ENCODE measurements at regions not wholly inside any gene's neighbourhood (a gene's known extent, or its start where the extent isn't known, plus 50 kb on each side); places are given as distances from the start of the nearest gene placed in this dataset.

- Histone ChIP-seq H3K36me3 (no peaks in the 10 kb centered on the region), H3K27ac (replicated peaks in 1 of 4) (no peak overlapping the region), H3K4me3 (no peak overlapping the region), H3K27me3 (peaks cover 0 to 10% (median 0%) of the 10 kb centered on the region in 4 donors), H3K4me1 (peaks cover 0 to 12% (median 6%) of the 10 kb centered on the region in 4 donors), H3K9me3 (no peaks in the 10 kb centered on the region)
- intact Hi-C loops (cut with DNase I): no loop called here
- DNase-seq (ENCODE audit: extremely low spot score): no peak
- WGBS: 52% methylated on average over 9 of the region's 9 CpGs
- TF ChIP-seq POLR2AphosphoS5 (IDR thresholded peaks at IDR 0.05) (no peak), EP300 (IDR thresholded peaks at IDR 0.05) (no peak), POLR2A (IDR thresholded peaks at IDR 0.05; ENCODE audit: low read depth) (no peak)
- TF ChIP-seq, protein P1, sequence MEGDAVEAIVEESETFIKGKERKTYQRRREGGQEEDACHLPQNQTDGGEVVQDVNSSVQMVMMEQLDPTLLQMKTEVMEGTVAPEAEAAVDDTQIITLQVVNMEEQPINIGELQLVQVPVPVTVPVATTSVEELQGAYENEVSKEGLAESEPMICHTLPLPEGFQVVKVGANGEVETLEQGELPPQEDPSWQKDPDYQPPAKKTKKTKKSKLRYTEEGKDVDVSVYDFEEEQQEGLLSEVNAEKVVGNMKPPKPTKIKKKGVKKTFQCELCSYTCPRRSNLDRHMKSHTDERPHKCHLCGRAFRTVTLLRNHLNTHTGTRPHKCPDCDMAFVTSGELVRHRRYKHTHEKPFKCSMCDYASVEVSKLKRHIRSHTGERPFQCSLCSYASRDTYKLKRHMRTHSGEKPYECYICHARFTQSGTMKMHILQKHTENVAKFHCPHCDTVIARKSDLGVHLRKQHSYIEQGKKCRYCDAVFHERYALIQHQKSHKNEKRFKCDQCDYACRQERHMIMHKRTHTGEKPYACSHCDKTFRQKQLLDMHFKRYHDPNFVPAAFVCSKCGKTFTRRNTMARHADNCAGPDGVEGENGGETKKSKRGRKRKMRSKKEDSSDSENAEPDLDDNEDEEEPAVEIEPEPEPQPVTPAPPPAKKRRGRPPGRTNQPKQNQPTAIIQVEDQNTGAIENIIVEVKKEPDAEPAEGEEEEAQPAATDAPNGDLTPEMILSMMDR (IDR thresholded peaks at IDR 0.05): no peak
Measured at GRCh38 chr15:70396807-70397206, 299.1 kb upstream of the TLE3 start.

DNA sequence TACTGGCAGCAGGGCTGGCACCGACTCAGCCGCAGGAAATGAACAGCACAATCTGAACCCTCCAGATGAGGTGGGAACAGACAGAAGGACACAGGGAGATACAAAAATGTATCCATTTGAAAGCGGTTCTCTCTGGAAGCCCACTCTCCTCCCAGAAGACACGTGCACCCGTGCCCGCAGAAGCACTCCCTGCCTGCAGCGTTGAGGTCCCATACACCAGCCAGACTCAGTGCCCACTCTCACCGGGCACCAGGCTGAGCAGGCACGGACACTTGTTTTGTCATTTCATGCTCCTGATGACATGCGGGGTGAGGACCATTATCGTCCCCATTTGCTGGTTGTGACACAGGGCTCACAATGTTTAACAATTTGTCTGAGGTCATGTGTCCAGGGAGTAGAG lies 297.4 kb upstream of the TLE3 start:
- DNase-seq (ENCODE audit: extremely low spot score): no peak
- Histone ChIP-seq H3K9me3 (no peaks in the 10 kb centered on the region), H3K27me3 (peaks cover 0 to 10% (median 0%) of the 10 kb centered on the region in 4 donors), H3K4me3 (no peak overlapping the region), H3K4me1 (peaks cover 0 to 12% (median 6%) of the 10 kb centered on the region in 4 donors), H3K27ac (replicated peaks in 1 of 4) (no peak overlapping the region), H3K36me3 (no peaks in the 10 kb centered on the region)
- 91% methylated on average over 11 of the region's 11 CpGs for WGBS
- no peak for TF ChIP-seq POLR2AphosphoS5 (IDR thresholded peaks at IDR 0.05)
- TF ChIP-seq POLR2A (IDR thresholded peaks at IDR 0.05; ENCODE audit: low read depth): no peak
- TF ChIP-seq EP300 (IDR thresholded peaks at IDR 0.05): no peak
- TF ChIP-seq, protein P1 (IDR thresholded peaks at IDR 0.05): no peak
- intact Hi-C loops (cut with DNase I): no loop called here

DNA sequence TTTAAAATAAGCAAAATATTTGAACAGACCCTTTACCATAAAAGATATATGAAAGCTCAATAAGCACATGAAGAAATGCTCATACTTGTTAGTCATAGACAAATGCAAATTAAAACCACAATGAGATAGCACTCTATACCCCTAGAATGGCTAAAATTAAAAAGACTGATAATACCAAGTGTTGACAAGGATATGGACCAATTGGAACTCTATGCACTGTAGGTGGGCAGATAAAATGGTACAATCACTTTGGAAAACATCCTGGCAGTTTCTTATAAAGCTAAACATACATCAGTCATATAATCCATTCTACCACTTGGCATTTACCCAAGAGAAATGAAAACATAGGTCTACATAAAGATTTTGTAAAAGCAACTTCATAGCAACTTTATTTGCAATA lies 293.0 kb upstream of the TLE3 start:
- no peak overlapping the region for H3K4me3 ChIP-seq
- intact Hi-C loops (cut with DNase I): no loop called here
- no peak for DNase-seq (ENCODE audit: extremely low spot score)
- peaks cover 0 to 6% (median 0%) of the 10 kb centered on the region in 4 donors for H3K27me3 ChIP-seq
- H3K9me3 ChIP-seq: no peaks in the 10 kb centered on the region
- no peaks in the 10 kb centered on the region for H3K36me3 ChIP-seq
- no peak overlapping the region for H3K27ac ChIP-seq (replicated peaks in 1 of 4)
- H3K4me1 ChIP-seq: peaks cover 0 to 5% (median 3%) of the 10 kb centered on the region in 4 donors
- TF ChIP-seq POLR2AphosphoS5 (IDR thresholded peaks at IDR 0.05) (no peak), EP300 (IDR thresholded peaks at IDR 0.05) (no peak), POLR2A (IDR thresholded peaks at IDR 0.05; ENCODE audit: low read depth) (no peak)
- TF ChIP-seq, protein P1 (IDR thresholded peaks at IDR 0.05): no peak

- Histone ChIP-seq H3K4me3 (no peak overlapping the region), H3K4me1 (peaks cover 0 to 3% (median 1%) of the 10 kb centered on the region in 4 donors), H3K27me3 (no peaks in the 10 kb centered on the region), H3K36me3 (no peaks in the 10 kb centered on the region), H3K27ac (replicated peaks in 1 of 4) (no peak overlapping the region), H3K9me3 (no peaks in the 10 kb centered on the region)
- TF ChIP-seq, protein P1 (IDR thresholded peaks at IDR 0.05): no peak
- no peak for TF ChIP-seq POLR2AphosphoS5 (IDR thresholded peaks at IDR 0.05)
- no peak for TF ChIP-seq POLR2A (IDR thresholded peaks at IDR 0.05; ENCODE audit: low read depth)
- TF ChIP-seq EP300 (IDR thresholded peaks at IDR 0.05): no peak
- intact Hi-C loops (cut with DNase I): no loop called here
- 97% methylated on average over 2 of the region's 2 CpGs for WGBS
- DNase-seq (ENCODE audit: extremely low spot score): peak; percentile 60
Measured at GRCh38 chr15:70387993-70388392, 290.3 kb upstream of the TLE3 start.

- WGBS: 93% methylated on average over 9 of the region's 9 CpGs
- H3K9me3 ChIP-seq: no peaks in the 10 kb centered on the region
- H3K4me1 ChIP-seq: no peaks in the 10 kb centered on the region
- TF ChIP-seq POLR2AphosphoS5 (IDR thresholded peaks at IDR 0.05) (no peak), EP300 (IDR thresholded peaks at IDR 0.05) (no peak), POLR2A (IDR thresholded peaks at IDR 0.05; ENCODE audit: low read depth) (no peak)
- no peaks in the 10 kb centered on the region for H3K27me3 ChIP-seq
- H3K4me3 ChIP-seq: no peak overlapping the region
- H3K27ac ChIP-seq (replicated peaks in 1 of 4): no peak overlapping the region
- intact Hi-C loops (cut with DNase I): no loop called here
- no peaks in the 10 kb centered on the region for H3K36me3 ChIP-seq
- DNase-seq (ENCODE audit: extremely low spot score): peak; percentile 70
Measured at GRCh38 chr15:70387081-70387480, 289.4 kb upstream of the TLE3 start.
